Right lobe of liver (tissue), 6 donors: ENCODE measurements at regions not wholly inside any gene's neighbourhood (a gene's known extent, or its start where the extent isn't known, plus 50 kb on each side); places are given as distances from the start of the nearest gene placed in this dataset.

Experiments
- ATAC-seq, 4 donors: fragments of 200-7000 bp; cut with Tn5 transposase; one replicate each; pipeline ENCODE4 v1.9.1; 2020; ENCODE audit warnings: mild to moderate bottlenecking in 4 of 4, moderate library complexity in 4 of 4
- DNase-seq, 3 donors: peaks; one replicate each; pipeline ENCODE4 v3.0.0-alpha.2; 2020
- H3K27ac ChIP-seq, 3 donors: fragments of 200-600 bp; one replicate each; pipeline ENCODE4 v1.8.0; 2022
- H3K27me3 ChIP-seq, 2 donors: fragments of 200-600 bp; one replicate each; pipeline ENCODE4 v1.8.0; 2022
- H3K36me3 ChIP-seq, 4 donors: fragments of 200-600 bp; sonication (generic) in 1 of 4; one replicate each; pipeline versions ENCODE4 v1.5.1 to v1.8.0; 2017 to 2022; ENCODE audit warnings: control low read depth in 1 of 4
- H3K4me1 ChIP-seq, 4 donors: fragments of 200-600 bp; sonication (generic) in 1 of 4; one replicate each; pipeline versions ENCODE4 v1.5.1 to v1.8.0; 2017 to 2022; ENCODE audit warnings: control low read depth in 1 of 4
- H3K4me3 ChIP-seq, 3 donors: fragments of 200-600 bp; one replicate each; pipeline ENCODE4 v1.8.0; 2022
- H3K9me3 ChIP-seq, 4 donors: fragments of 200-600 bp; sonication (generic) in 1 of 4; one replicate each; pipeline versions ENCODE4 v1.5.1 to v1.8.0; 2017 to 2022; ENCODE audit warnings: control low read depth in 1 of 4
- POLR2A ChIP-seq: fragments of 450-650 bp; IDR thresholded peaks from one replicate; pipeline ENCODE4 v1.6.1; 2017; ENCODE audit warnings: antibody characterized with exemption, mild to moderate bottlenecking
- WGBS: methylation state at CpG from one replicate; pipeline ENCODE4 v1.1.6; 2018; ENCODE audit warnings: low coverage, low lambda C conversion rate; ENCODE audit not compliant: insufficient coverage; ENCODE audit errors: missing lambda C conversion rate; 5-methylcytosine and 5-hydroxymethylcytosine counted together
- intact Hi-C, 2 donors: fragments of 100-400 bp; cut with DNase I; formaldehyde crosslinking; loops; one replicate each; pipeline versions ENCODE4 v1.11.2 to v1.14.1; 2022
- TF ChIP-seq, protein P1 (sequence below), 4 donors: fragments of 200-600 bp in 3 of 4; fragments of 450-650 bp in 1 of 4; IDR thresholded peaks; one replicate each; pipeline versions ENCODE4 v1.5.1 to v1.8.0; 2016 to 2022; ENCODE audit warnings: antibody characterized with exemption in 4 of 4, mild to moderate bottlenecking in 2 of 4
- donor health status: DM: no; HTN: yes; CAD: no.
- donor health status: DM: no; HTN: no; CAD: no.
- donor health status: DM: no; HTN: no; CAD: no.
- donor health status: DM: no; HTN: yes; CAD: no.
- donor health status: DM: no; HTN: yes; CAD: no.

DNA sequence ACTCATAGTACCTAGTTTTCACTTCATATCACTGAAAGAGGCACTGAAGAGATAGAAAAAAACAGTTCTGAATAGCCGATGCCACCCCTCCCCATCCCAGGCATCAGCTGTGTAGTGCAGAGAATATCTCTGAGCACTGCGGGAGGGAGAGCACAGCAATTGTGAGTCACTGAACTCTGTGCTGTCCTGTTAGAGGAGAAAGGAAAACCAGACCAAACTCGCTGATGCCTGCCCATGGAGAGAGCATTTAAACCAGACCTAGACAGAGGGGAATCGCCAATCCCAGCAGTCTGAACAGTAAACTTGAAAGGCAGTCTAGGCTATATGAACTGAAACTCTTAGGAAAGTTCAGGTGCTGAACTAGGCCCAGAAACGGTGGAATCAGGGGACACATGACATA is 120.1 kb upstream of the SLC30A5 start:
- Histone ChIP-seq H3K27me3 (no peaks in the 10 kb centered on the region), H3K9me3 (no peaks in the 10 kb centered on the region), H3K4me1 (peaks cover 0 to 3% (median 0%) of the 10 kb centered on the region in 4 donors), H3K36me3 (no peaks in the 10 kb centered on the region), H3K27ac (no peak overlapping the region), H3K4me3 (no peak overlapping the region)
- ATAC-seq (no peak), DNase-seq (no peak)
- intact Hi-C loops: no loop called here
- TF ChIP-seq, protein P1, sequence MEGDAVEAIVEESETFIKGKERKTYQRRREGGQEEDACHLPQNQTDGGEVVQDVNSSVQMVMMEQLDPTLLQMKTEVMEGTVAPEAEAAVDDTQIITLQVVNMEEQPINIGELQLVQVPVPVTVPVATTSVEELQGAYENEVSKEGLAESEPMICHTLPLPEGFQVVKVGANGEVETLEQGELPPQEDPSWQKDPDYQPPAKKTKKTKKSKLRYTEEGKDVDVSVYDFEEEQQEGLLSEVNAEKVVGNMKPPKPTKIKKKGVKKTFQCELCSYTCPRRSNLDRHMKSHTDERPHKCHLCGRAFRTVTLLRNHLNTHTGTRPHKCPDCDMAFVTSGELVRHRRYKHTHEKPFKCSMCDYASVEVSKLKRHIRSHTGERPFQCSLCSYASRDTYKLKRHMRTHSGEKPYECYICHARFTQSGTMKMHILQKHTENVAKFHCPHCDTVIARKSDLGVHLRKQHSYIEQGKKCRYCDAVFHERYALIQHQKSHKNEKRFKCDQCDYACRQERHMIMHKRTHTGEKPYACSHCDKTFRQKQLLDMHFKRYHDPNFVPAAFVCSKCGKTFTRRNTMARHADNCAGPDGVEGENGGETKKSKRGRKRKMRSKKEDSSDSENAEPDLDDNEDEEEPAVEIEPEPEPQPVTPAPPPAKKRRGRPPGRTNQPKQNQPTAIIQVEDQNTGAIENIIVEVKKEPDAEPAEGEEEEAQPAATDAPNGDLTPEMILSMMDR (IDR thresholded peaks at IDR 0.05): no peak
- 93% methylated on average over 4 of the region's 5 CpGs for WGBS

DNA sequence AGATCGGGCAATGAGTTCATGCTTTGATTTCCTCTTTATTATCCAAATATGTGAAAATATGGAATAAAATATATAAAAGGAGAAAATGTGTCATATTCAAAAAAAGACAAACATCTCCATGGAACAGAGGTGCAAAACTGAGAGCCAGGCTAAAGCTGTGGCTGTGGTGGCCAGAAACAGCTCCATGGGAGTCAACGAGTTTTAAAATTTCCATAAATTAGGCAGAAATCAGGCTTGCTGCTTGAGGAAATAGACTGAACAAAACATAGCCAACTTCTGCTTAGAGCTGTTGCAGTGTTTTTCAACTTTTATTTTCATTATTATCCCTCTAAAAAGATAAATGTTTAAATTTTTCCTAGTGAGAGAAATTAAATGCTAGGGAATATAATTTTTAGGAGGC is 110.8 kb upstream of the SLC30A5 start:
- Histone ChIP-seq H3K36me3 (no peaks in the 10 kb centered on the region), H3K9me3 (no peaks in the 10 kb centered on the region), H3K27me3 (no peaks in the 10 kb centered on the region), H3K4me3 (no peak overlapping the region), H3K27ac (no peak overlapping the region), H3K4me1 (no peaks in the 10 kb centered on the region)
- TF ChIP-seq, protein P1 (IDR thresholded peaks at IDR 0.05): no peak
- TF ChIP-seq POLR2A: no peak
- ATAC-seq (no peak), DNase-seq (no peak)
- intact Hi-C loops: no loop called here
- WGBS: 87% methylated on average over 2 of the region's 2 CpGs

DNA sequence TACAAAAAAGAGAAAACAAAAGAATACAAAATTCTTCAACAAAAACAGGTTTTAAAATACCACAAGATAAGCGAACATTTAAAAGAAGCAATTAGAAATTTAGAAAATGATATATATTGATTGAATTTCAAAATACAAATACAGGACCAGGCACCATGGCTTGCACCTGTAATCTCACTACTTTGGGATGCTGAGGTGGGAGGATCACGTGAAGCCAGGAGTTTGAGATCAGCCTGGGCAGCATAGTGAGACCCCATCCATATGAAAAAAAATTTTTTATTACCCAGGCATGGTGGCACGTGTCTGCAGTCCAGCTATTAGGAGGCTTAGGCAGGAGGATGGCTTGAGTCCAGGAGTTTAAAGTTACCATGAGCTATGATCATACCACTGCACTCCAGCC is 109.9 kb upstream of the SLC30A5 start:
- Histone ChIP-seq H3K36me3 (no peaks in the 10 kb centered on the region), H3K4me1 (no peaks in the 10 kb centered on the region), H3K9me3 (no peaks in the 10 kb centered on the region), H3K4me3 (no peak overlapping the region), H3K27ac (no peak overlapping the region), H3K27me3 (no peaks in the 10 kb centered on the region)
- TF ChIP-seq, protein P1 (IDR thresholded peaks at IDR 0.05): no peak
- TF ChIP-seq POLR2A: no peak
- no peak for ATAC-seq
- 69% methylated on average over 3 of the region's 3 CpGs for WGBS
- intact Hi-C loops: no loop called here
- no peak for DNase-seq

DNA sequence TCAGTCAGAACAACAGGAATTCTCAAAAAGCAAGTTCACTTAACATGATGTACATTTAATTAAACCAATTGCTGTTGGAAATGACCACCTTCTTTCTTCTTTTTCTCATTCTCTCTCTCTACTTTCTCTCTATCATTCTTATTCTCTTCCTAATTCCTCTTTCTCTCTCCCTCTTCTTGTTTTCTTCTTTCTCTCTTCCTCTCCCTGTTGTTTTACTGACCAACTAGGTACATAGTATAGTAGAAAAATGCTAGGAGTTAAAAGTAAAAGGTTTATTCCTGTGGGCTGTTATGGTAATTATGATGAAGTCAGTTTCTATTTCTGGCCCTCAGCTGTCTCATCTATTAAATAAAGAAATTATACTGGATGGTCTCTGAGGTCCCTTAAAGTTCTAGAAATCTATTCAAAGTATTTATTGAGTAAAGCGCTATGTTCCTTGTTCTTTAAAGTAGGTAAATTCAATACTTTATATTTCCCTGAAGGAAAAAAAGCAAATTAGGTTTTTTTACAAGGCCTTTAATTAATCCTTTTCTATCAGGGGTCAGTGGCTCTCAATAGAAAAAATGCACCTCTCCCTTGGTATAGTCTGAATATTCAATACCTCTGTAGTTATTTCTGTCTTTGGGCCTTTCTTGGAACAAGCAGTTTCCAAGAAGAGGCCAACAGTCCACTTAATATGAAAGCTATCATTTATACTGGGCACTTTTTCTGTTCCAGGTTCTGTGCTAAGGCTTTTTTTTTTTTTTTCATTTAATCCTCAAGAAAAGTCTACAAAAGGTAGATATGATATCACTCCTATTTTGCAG is 102.3 kb upstream of the SLC30A5 start:
- intact Hi-C loops: no loop called here
- H3K27ac ChIP-seq: no peak overlapping the region

More for the DNA sequence above, 102.3 kb upstream of the SLC30A5 start:
- H3K27me3 ChIP-seq: no peaks in the 10 kb centered on the region
- ATAC-seq (no peak), DNase-seq (no peak)
- no peaks in the 10 kb centered on the region for H3K36me3 ChIP-seq
- H3K4me1 ChIP-seq: no peaks in the 10 kb centered on the region
- 80% methylated on average over 1 of the region's 1 CpG for WGBS
- no peak overlapping the region for H3K4me3 ChIP-seq
- H3K9me3 ChIP-seq: no peaks in the 10 kb centered on the region
- TF ChIP-seq, protein P1 (IDR thresholded peaks at IDR 0.05): no peak
- no peak for TF ChIP-seq POLR2A
